ENCODE measurements at regions not wholly inside any gene's neighbourhood (a gene's known extent, or its start where the extent isn't known, plus 50 kb on each side); places are given as distances from the start of the nearest gene placed in this dataset.

DNA sequence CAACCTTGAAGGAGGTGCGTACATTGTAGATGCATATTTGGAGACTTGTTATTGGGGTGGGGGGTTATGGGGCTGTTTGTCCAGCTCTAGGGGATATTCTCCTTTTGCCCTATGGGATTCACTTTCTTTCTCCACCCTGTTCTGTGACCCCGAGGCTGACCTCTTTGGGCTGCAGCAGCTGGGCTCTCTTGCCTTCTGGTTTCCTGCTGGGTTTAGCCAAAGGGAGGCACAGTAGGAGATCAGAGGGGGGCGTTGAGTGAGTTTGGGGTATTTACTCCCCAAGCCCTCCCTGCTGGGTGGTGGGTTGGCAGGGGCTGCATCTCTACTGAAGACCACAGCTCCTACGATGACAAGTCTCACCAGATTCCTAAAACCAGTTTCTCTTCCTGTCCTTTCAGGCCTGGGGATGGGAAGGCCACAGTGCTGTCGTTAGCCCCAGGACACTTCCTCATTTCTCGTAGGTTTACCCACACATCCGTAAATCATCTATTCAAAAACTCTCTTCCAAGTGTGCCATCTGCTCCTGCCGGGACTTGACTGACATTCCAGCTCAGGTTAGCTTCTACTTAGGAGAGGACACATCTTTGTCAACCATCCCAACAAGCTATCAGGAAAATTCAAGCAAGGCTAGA, 127.1 kb downstream of the TMEM30B start:
- no peak overlapping the region for H3K4me3 ChIP-seq
- in situ Hi-C loops (cut with MboI), result no loop called here
- H3K27ac ChIP-seq, result no peak overlapping the region
- TF ChIP-seq EZH2 (IDR thresholded peaks at IDR 0.05; ENCODE audit: insufficient read depth, poor library complexity, severe bottlenecking), result no peak
- TF ChIP-seq EZH2phosphoT487 (IDR thresholded peaks at IDR 0.05; ENCODE audit: insufficient read depth, low read depth), result no peak
- H3K79me2 ChIP-seq (ENCODE audit: insufficient read depth), result no peaks in the 10 kb centered on the region
- H2AFZ ChIP-seq, result no peak overlapping the region
- no peaks in the 10 kb centered on the region for H3K36me3 ChIP-seq (ENCODE audit: low read depth)
- DNase-seq, result no peak
- H3K4me1 ChIP-seq (ENCODE audit: insufficient read depth), result peaks cover 26% of the 10 kb centered on the region
- no peaks in the 10 kb centered on the region for H3K9me3 ChIP-seq (ENCODE audit: low read depth)
- WGBS, 2 experiments (ENCODE audit: low coverage in 1 of 2, low lambda C conversion rate in 2 of 2, missing lambda C conversion rate in 2 of 2), result 92 to 94% methylated on average over 8 of the region's 8 CpGs
- H3K27me3 ChIP-seq (replicated peaks; ENCODE audit: insufficient read depth), result no peaks in the 10 kb centered on the region
- no peaks in the 10 kb centered on the region for H3K9me2 ChIP-seq (ENCODE audit: insufficient read depth)
- H3K9ac ChIP-seq, result no peak overlapping the region
- H3K4me2 ChIP-seq (ENCODE audit: unreplicated experiment), result no peak overlapping the region
- no peaks in the 10 kb centered on the region for H4K20me1 ChIP-seq (ENCODE audit: insufficient read depth)
- H3F3A ChIP-seq (ENCODE audit: insufficient read depth), result peaks cover 16% of the 10 kb centered on the region; the same call in 1 of the 2 replicates

DNA sequence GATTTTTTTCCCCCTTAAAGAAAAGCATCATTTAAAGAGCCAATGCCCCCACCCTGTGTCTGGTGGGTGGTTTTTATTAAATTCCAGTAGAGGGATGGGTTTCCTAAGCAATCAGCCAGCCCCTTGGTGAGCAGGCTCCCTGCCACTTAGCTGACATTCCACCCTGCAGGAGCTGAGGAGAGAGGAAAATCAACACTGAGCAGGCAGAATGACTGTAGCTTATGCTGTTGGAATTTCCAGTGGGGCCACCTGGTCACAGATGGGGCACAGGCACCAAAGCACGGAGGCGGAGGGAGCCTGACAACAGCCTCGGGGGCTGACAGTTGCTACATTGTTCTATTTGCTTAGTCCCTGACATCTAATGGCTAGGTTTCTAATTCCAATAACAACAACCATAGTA, 127.7 kb downstream of the TMEM30B start:
- H3K27ac ChIP-seq, result no peak overlapping the region
- no peaks in the 10 kb centered on the region for H3K27me3 ChIP-seq (replicated peaks; ENCODE audit: insufficient read depth)

DNA sequence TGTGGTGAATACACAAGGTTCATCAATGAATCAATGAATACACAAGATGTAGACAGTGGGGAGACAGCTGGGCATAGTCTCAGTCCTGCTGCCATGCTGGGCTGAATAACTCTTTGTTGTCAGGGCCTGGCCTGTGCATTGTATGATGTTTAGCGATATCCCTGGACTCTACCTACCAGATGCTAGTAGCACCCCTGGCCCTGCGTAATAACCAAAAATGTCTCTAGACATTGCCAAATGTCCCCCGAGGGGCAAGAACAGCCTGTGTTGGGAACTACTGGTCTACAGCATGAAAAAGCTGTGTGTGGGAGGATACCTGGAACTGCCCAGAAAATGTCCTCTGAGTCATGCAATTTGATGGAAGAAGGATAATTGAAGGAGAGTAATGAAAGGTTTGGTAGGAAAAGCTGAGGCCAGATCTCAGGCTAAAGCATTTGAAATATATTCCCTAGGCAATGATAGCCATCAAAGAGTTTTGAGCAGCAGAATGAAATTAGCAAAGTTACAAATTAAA, 128.2 kb downstream of the TMEM30B start:
- no peak overlapping the region for H3K27ac ChIP-seq
- H3K79me2 ChIP-seq (ENCODE audit: insufficient read depth), result no peaks in the 10 kb centered on the region
- TF ChIP-seq EZH2 (IDR thresholded peaks at IDR 0.05; ENCODE audit: insufficient read depth, poor library complexity, severe bottlenecking) (no peak), EZH2phosphoT487 (IDR thresholded peaks at IDR 0.05; ENCODE audit: insufficient read depth, low read depth) (no peak)
- DNase-seq, result peak; percentile 62
- WGBS, 2 experiments (ENCODE audit: low coverage in 1 of 2, low lambda C conversion rate in 2 of 2, missing lambda C conversion rate in 2 of 2), result 76 to 81% methylated on average over 3 of the region's 3 CpGs
- no peaks in the 10 kb centered on the region for H3K9me2 ChIP-seq (ENCODE audit: insufficient read depth)
- H3K4me1 ChIP-seq (ENCODE audit: insufficient read depth), result peaks cover 26% of the 10 kb centered on the region
- H3K36me3 ChIP-seq (ENCODE audit: low read depth), result no peaks in the 10 kb centered on the region
- H3K9me3 ChIP-seq (ENCODE audit: low read depth), result no peaks in the 10 kb centered on the region
- H3K27me3 ChIP-seq (replicated peaks; ENCODE audit: insufficient read depth), result no peaks in the 10 kb centered on the region
- peak overlapping the region; percentile 26 for H3K4me2 ChIP-seq (ENCODE audit: unreplicated experiment)
- H3K4me3 ChIP-seq, result no peak overlapping the region
- no peaks in the 10 kb centered on the region for H4K20me1 ChIP-seq (ENCODE audit: insufficient read depth)
- H3F3A ChIP-seq (ENCODE audit: insufficient read depth), result peaks cover 16% of the 10 kb centered on the region; the same call in 1 of the 2 replicates
- no peak overlapping the region for H3K9ac ChIP-seq
- in situ Hi-C loops (cut with MboI), result no loop called here
- no peak overlapping the region for H2AFZ ChIP-seq

More for the DNA sequence above, 127.7 kb downstream of the TMEM30B start:
- Histone ChIP-seq H2AFZ (no peak overlapping the region), H3K36me3 (ENCODE audit: low read depth) (no peaks in the 10 kb centered on the region), H3K79me2 (ENCODE audit: insufficient read depth) (no peaks in the 10 kb centered on the region), H3K4me3 (no peak overlapping the region), H3K4me2 (ENCODE audit: unreplicated experiment) (peak overlapping the region; percentile 26), H3F3A (ENCODE audit: insufficient read depth) (peaks cover 16% of the 10 kb centered on the region; the same call in 1 of the 2 replicates), H3K9me3 (ENCODE audit: low read depth) (no peaks in the 10 kb centered on the region), H3K9me2 (ENCODE audit: insufficient read depth) (no peaks in the 10 kb centered on the region), H4K20me1 (ENCODE audit: insufficient read depth) (no peaks in the 10 kb centered on the region), H3K9ac (no peak overlapping the region), H3K4me1 (ENCODE audit: insufficient read depth) (peaks cover 26% of the 10 kb centered on the region)
- WGBS, 2 experiments (ENCODE audit: low coverage in 1 of 2, low lambda C conversion rate in 2 of 2, missing lambda C conversion rate in 2 of 2), result 88 to 90% methylated on average over 3 of the region's 3 CpGs
- TF ChIP-seq EZH2 (IDR thresholded peaks at IDR 0.05; ENCODE audit: insufficient read depth, poor library complexity, severe bottlenecking) (no peak), EZH2phosphoT487 (IDR thresholded peaks at IDR 0.05; ENCODE audit: insufficient read depth, low read depth) (no peak)
- in situ Hi-C loops (cut with MboI), result no loop called here
- DNase-seq, result peak; percentile 22

- no peak overlapping the region; the same call in 1 of the 2 replicates for H3K27ac ChIP-seq
- no peak overlapping the region for H3K4me3 ChIP-seq
- peaks cover 30% of the 10 kb centered on the region for H3F3A ChIP-seq (ENCODE audit: insufficient read depth)
- peaks cover 35% of the 10 kb centered on the region for H3K4me1 ChIP-seq (ENCODE audit: insufficient read depth)
- no peaks in the 10 kb centered on the region for H3K27me3 ChIP-seq (replicated peaks; ENCODE audit: insufficient read depth)
- no peaks in the 10 kb centered on the region for H3K9me2 ChIP-seq (ENCODE audit: insufficient read depth)
- H3K9ac ChIP-seq, result no peak overlapping the region
- no peaks in the 10 kb centered on the region for H3K9me3 ChIP-seq (ENCODE audit: low read depth)
- H3K4me2 ChIP-seq (ENCODE audit: unreplicated experiment), result peak overlapping the region; percentile 9
- no peak overlapping the region for H2AFZ ChIP-seq
- 45 to 47% methylated on average over 4 of the region's 4 CpGs for WGBS, 2 experiments (ENCODE audit: low coverage in 1 of 2, low lambda C conversion rate in 2 of 2, missing lambda C conversion rate in 2 of 2)
- in situ Hi-C loops (cut with MboI), result no loop called here
- H3K36me3 ChIP-seq (ENCODE audit: low read depth), result no peaks in the 10 kb centered on the region
- DNase-seq, result peak; percentile 24
- H4K20me1 ChIP-seq (ENCODE audit: insufficient read depth), result no peaks in the 10 kb centered on the region
- TF ChIP-seq EZH2phosphoT487 (IDR thresholded peaks at IDR 0.05; ENCODE audit: insufficient read depth, low read depth) (no peak), EZH2 (IDR thresholded peaks at IDR 0.05; ENCODE audit: insufficient read depth, poor library complexity, severe bottlenecking) (no peak)
- no peaks in the 10 kb centered on the region for H3K79me2 ChIP-seq (ENCODE audit: insufficient read depth)
Measured at GRCh38 chr14:61151251-61151650, 129.9 kb downstream of the TMEM30B start.

Data from GM23248 (cell line).